A549 (cell line): ENCODE measurements at regions not wholly inside any gene's neighbourhood (a gene's known extent, or its start where the extent isn't known, plus 50 kb on each side); places are given as distances from the start of the nearest gene placed in this dataset.

ENCODE experiments used
- BCL3 ChIP-seq: fragments of >200 bp; sonication (Bioruptor Twin); formaldehyde crosslinking; IDR thresholded peaks from 3 replicates; pipeline ENCODE4 v1.6.1; 2016
- BHLHE40 ChIP-seq: IDR thresholded peaks from 2 replicates; pipeline ENCODE4 v1.6.1; 2012; ENCODE audit warnings: low read depth, low read length, inconsistent platforms
- CTCF ChIP-seq: fragments of >200 bp; sonication (Bioruptor Twin); formaldehyde crosslinking; IDR thresholded peaks from 3 replicates; pipeline ENCODE4 v1.5.1; 2016
- E2F6 ChIP-seq: IDR thresholded peaks from 2 replicates; pipeline ENCODE4 v1.6.1; 2012; ENCODE audit warnings: low read depth, borderline replicate concordance
- EP300 ChIP-seq, 2 experiments: fragments of >200 bp; sonication (Bioruptor Twin); formaldehyde crosslinking; IDR thresholded peaks; 2 replicates in 1 of 2; 3 replicates in 1 of 2; pipeline ENCODE4 v1.6.1; 2016 to 2017
- FOSL2 ChIP-seq, 2 experiments: fragments of 450-650 bp in 1 of 2; fragments of >200 bp in 1 of 2; sonication (Bioruptor Twin) in 1 of 2; formaldehyde crosslinking; IDR thresholded peaks; 2 replicates each; pipeline versions ENCODE4 v1.5.0 to v1.6.1; 2016 to 2020; ENCODE audit warnings: mild to moderate bottlenecking in 1 of 2, moderate library complexity in 1 of 2
- MAFK ChIP-seq: fragments of 450-650 bp; IDR thresholded peaks from 2 replicates; pipeline ENCODE4 v1.6.1; 2014; ENCODE audit not compliant: partially characterized antibody
- MAX ChIP-seq: IDR thresholded peaks from 2 replicates; pipeline ENCODE4 v1.6.1; 2012
- POLR2AphosphoS2 ChIP-seq: conservative IDR thresholded peaks from 2 replicates; pipeline ENCODE4 v1.6.1; 2012; ENCODE audit warnings: low read length, improper control_type of control experiment, inconsistent platforms
- REST ChIP-seq: fragments of 200-600 bp; sonication (generic); IDR thresholded peaks from 2 replicates; pipeline ENCODE4 v1.6.1; 2016; ENCODE audit warnings: antibody characterized with exemption, mild to moderate bottlenecking, moderate library complexity
- SMC3 ChIP-seq: fragments of >200 bp; sonication (Bioruptor Twin); formaldehyde crosslinking; IDR thresholded peaks from 3 replicates; pipeline ENCODE4 v1.6.1; 2018; ENCODE audit warnings: inconsistent platforms
- SREBF2 ChIP-seq: fragments of 450-650 bp; IDR thresholded peaks from 2 replicates; pipeline ENCODE4 v1.6.1; 2014; ENCODE audit warnings: mild to moderate bottlenecking, moderate library complexity
- USF2 ChIP-seq: fragments of 450-650 bp; IDR thresholded peaks from 2 replicates; pipeline ENCODE4 v1.6.1; 2014; ENCODE audit warnings: antibody characterized with exemption
- ZSCAN20 ChIP-seq: fragments of 250-450 bp; sonication (Bioruptor Pico); IDR thresholded peaks from 2 replicates; pipeline ENCODE4 v1.8.0; 2022; ENCODE audit warnings: mild to moderate bottlenecking, moderate library complexity

GRCh38 chr12:67526129-67526528 is 122.4 kb upstream of the DYRK2 start:
- TF ChIP-seq CTCF (no peak), E2F6 (no peak), MAFK (no peak), SREBF2 (no peak), USF2 (no peak), MAX (no peak), EP300 (IDR thresholded peaks at IDR 0.05) (no peak), BHLHE40 (no peak), SMC3 (no peak), POLR2AphosphoS2 (no peak), FOSL2 (IDR thresholded peaks at IDR 0.05) (no peak), FOSL2 (CRISPR knock-in tag; IDR thresholded peaks at IDR 0.05) (no peak), BCL3 (no peak), ZSCAN20 (no peak), REST (no peak)
